Trophoblast cell (in vitro differentiated cells and primary cell): ENCODE measurements at regions not wholly inside any gene's neighbourhood (a gene's known extent, or its start where the extent isn't known, plus 50 kb on each side); places are given as distances from the start of the nearest gene placed in this dataset.
A peak's percentile ranks its signal among the peaks of the same experiment; 100 is the strongest.

ENCODE experiments used
- DNase-seq, 2 donors: peaks; one replicate each; pipeline ENCODE4 v3.0.0-alpha.2; 2016
- H2AFZ ChIP-seq: 2 replicates; pipeline ENCODE4 v1.6.1; 2013; ENCODE audit warnings: low read length, moderate library complexity, mild to moderate bottlenecking; ENCODE audit not compliant: insufficient read depth, poor library complexity
- H2AK5ac ChIP-seq: 2 replicates; pipeline ENCODE4 v1.6.1; 2013; ENCODE audit warnings: mild to moderate bottlenecking, low read length
- H2BK120ac ChIP-seq: 2 replicates; pipeline ENCODE4 v1.6.1; 2013; ENCODE audit warnings: low read length, mild to moderate bottlenecking, moderate library complexity; ENCODE audit not compliant: insufficient read depth, poor library complexity
- H2BK12ac ChIP-seq: 2 replicates; pipeline ENCODE4 v1.6.1; 2013; ENCODE audit warnings: mild to moderate bottlenecking, low read length, moderate library complexity
- H2BK5ac ChIP-seq: 2 replicates; pipeline ENCODE4 v1.6.1; 2013; ENCODE audit warnings: low read length, low read depth, moderate library complexity, mild to moderate bottlenecking; ENCODE audit not compliant: poor library complexity
- H3K14ac ChIP-seq: 2 replicates; pipeline ENCODE4 v1.6.1; 2013; ENCODE audit warnings: mild to moderate bottlenecking, low read length
- H3K18ac ChIP-seq: 2 replicates; pipeline ENCODE4 v1.6.1; 2013; ENCODE audit warnings: mild to moderate bottlenecking, low read length
- H3K23ac ChIP-seq: 2 replicates; pipeline ENCODE4 v1.6.1; 2013; ENCODE audit warnings: low read length
- H3K27ac ChIP-seq: 2 replicates; pipeline ENCODE4 v1.5.1; 2013; ENCODE audit warnings: low read depth, mild to moderate bottlenecking, inconsistent platforms, low read length, moderate library complexity
- H3K27me3 ChIP-seq: 2 replicates; pipeline ENCODE4 v1.6.1; 2013; ENCODE audit warnings: inconsistent platforms, mild to moderate bottlenecking, low read length, moderate library complexity; ENCODE audit not compliant: insufficient read depth
- H3K36me3 ChIP-seq, 2 experiments: 1 replicate in 1 of 2; 2 replicates in 1 of 2; pipeline ENCODE4 v1.6.1; 2013; ENCODE audit warnings: low read length in 2 of 2, mild to moderate bottlenecking in 2 of 2, moderate library complexity in 1 of 2; ENCODE audit not compliant: insufficient read depth in 2 of 2, control insufficient read depth in 1 of 2
- H3K4ac ChIP-seq: 2 replicates; pipeline ENCODE4 v1.6.1; 2013; ENCODE audit warnings: low read depth, mild to moderate bottlenecking, low read length, moderate library complexity
- H3K4me1 ChIP-seq, 2 experiments: 1 replicate in 1 of 2; 2 replicates in 1 of 2; pipeline ENCODE4 v1.6.1; 2013; ENCODE audit warnings: low read length in 2 of 2, mild to moderate bottlenecking in 2 of 2, moderate library complexity in 1 of 2; ENCODE audit not compliant: insufficient read depth in 2 of 2, control insufficient read depth in 1 of 2
- H3K4me2 ChIP-seq: 2 replicates; pipeline ENCODE4 v1.6.1; 2013; ENCODE audit warnings: inconsistent platforms, mild to moderate bottlenecking, low read length, moderate library complexity
- H3K4me3 ChIP-seq: 2 replicates; pipeline ENCODE4 v1.5.1; 2013; ENCODE audit warnings: mild to moderate bottlenecking, low read depth, low read length, inconsistent platforms
- H3K79me1 ChIP-seq: one replicate; pipeline ENCODE4 v1.6.1; 2013; ENCODE audit warnings: low read length
- H3K79me2 ChIP-seq: 2 replicates; pipeline ENCODE4 v1.6.1; 2013; ENCODE audit warnings: low read length, mild to moderate bottlenecking; ENCODE audit not compliant: control insufficient read depth, insufficient read depth, poor library complexity
- H3K9ac ChIP-seq: 2 replicates; pipeline ENCODE4 v1.6.1; 2013; ENCODE audit warnings: mild to moderate bottlenecking, low read length
- H3K9me3 ChIP-seq: 2 replicates; pipeline ENCODE4 v1.6.1; 2013; ENCODE audit warnings: low read depth, mild to moderate bottlenecking, control low read depth, inconsistent platforms, low read length; ENCODE audit not compliant: insufficient read depth
- H4K12ac ChIP-seq: 2 replicates; pipeline ENCODE4 v1.6.1; 2013; ENCODE audit warnings: low read depth, mild to moderate bottlenecking, low read length, moderate library complexity
- H4K8ac ChIP-seq: 2 replicates; pipeline ENCODE4 v1.6.1; 2013; ENCODE audit warnings: low read depth, mild to moderate bottlenecking, low read length, moderate library complexity
- H4K91ac ChIP-seq: one replicate; pipeline ENCODE4 v1.6.1; 2013; ENCODE audit warnings: low read depth, mild to moderate bottlenecking, low read length, moderate library complexity
- WGBS: extraction: QIAGEN DNeasy Blood & Tissue Kit; methylation state at CpG from one replicate; pipeline ENCODE4 v1.1.7; 2013; ENCODE audit warnings: missing lambda C conversion rate; ENCODE audit not compliant: insufficient read length, insufficient coverage; ENCODE audit errors: extremely low coverage; 5-methylcytosine and 5-hydroxymethylcytosine counted together

DNA sequence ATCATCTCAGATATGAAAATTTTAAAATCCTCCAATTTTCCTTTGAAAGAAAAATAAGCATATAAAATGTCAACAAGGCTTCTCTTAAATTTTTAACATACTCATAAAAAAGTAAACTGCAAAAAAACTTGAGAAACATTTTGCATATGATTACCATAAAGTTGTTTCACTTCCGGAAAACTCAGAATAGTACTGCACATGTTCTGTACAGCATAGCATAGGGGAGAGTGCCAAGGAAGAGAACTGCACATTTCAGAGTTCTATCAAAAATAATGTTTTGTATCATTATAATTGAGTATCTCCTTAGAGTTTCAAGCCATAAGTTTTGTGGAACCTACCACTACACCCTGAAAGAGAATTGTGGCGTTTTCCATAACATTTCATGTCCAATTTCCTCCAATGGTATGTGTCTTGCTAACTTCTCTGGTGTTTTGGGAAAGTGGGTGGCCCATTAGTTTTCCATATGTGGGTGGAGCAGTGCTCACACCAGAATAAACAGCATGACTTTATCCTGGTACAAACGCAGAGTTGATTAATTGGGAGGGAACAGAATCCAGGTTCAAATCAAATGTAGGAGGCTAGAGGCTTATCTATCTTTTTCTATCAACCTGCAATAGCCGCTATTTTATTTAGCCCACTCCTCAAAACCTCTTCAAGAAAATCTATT lies 430.9 kb downstream of the LMO4 start:
- WGBS = no CpG with 5 or more reads among the region's 4 CpGs
- Histone ChIP-seq H3K27ac (no peak overlapping the region), H4K8ac (no peak overlapping the region), H3K27me3 (no peaks in the 10 kb centered on the region), H3K4me1 (no peaks in the 10 kb centered on the region), H3K79me2 (no peaks in the 10 kb centered on the region), H4K12ac (no peak overlapping the region), H2BK5ac (no peak overlapping the region), H3K79me1 (peaks cover 2% of the 10 kb centered on the region), H2AFZ (no peak overlapping the region), H3K23ac (no peak overlapping the region), H3K4ac (no peak overlapping the region), H2AK5ac (no peak overlapping the region), H2BK120ac (no peak overlapping the region), H3K18ac (no peak overlapping the region), H3K4me2 (no peak overlapping the region), H3K9ac (no peak overlapping the region), H3K4me3 (no peak overlapping the region), H3K36me3 (no peaks in the 10 kb centered on the region), H2BK12ac (no peak overlapping the region), H3K14ac (no peak overlapping the region), H4K91ac (no peak overlapping the region), H3K9me3 (no peaks in the 10 kb centered on the region)
- no peak for DNase-seq

- H3K27ac ChIP-seq = no peak overlapping the region
- no peaks in the 10 kb centered on the region for H3K9me3 ChIP-seq
- H2AFZ ChIP-seq = no peak overlapping the region
- no peak overlapping the region for H2BK5ac ChIP-seq
- no peak overlapping the region for H2BK12ac ChIP-seq
- no peak overlapping the region for H3K9ac ChIP-seq
- no peak overlapping the region for H2AK5ac ChIP-seq
- no CpG with 5 or more reads among the region's 2 CpGs for WGBS
- peaks cover 2% of the 10 kb centered on the region for H3K79me1 ChIP-seq
- peak overlapping the region; percentile 54 for H3K23ac ChIP-seq
- H3K36me3 ChIP-seq = no peaks in the 10 kb centered on the region
- H3K4me3 ChIP-seq = no peak overlapping the region
- no peak overlapping the region for H4K12ac ChIP-seq
- no peak overlapping the region for H4K91ac ChIP-seq
- H3K18ac ChIP-seq = no peak overlapping the region
- no peaks in the 10 kb centered on the region for H3K79me2 ChIP-seq
- H3K4ac ChIP-seq = no peak overlapping the region
- no peak overlapping the region for H3K14ac ChIP-seq
- H3K27me3 ChIP-seq = no peaks in the 10 kb centered on the region
- no peak overlapping the region for H3K4me2 ChIP-seq
- no peak for DNase-seq
- H4K8ac ChIP-seq = no peak overlapping the region
- H2BK120ac ChIP-seq = no peak overlapping the region
- no peaks in the 10 kb centered on the region for H3K4me1 ChIP-seq
Measured at GRCh38 chr1:87760155-87760554, 431.5 kb downstream of the LMO4 start.

DNA sequence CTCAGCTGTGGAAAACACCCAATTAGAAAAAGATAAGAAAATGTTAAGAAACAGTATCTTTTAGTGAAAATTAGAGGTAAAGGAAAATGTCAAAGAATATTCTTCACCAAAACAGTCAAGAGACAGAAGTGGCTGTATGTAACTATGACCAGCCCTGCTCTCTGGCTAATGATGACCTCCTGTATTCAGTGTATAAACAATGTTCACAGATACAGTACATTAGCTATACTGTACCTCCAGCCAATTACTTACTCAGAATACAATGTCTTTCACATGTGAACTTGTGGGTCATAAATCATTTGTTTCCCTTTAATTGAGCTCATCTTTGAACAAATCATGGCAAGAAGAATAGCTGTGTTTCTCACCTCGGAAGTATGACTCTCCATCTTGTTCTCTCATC lies 432.0 kb downstream of the LMO4 start:
- H3K4me2 ChIP-seq = no peak overlapping the region
- no peak for DNase-seq
- no peak overlapping the region for H2BK5ac ChIP-seq
- H3K4ac ChIP-seq = no peak overlapping the region
- H3K79me2 ChIP-seq = no peaks in the 10 kb centered on the region
- H3K27ac ChIP-seq = no peak overlapping the region
- peaks cover 2% of the 10 kb centered on the region for H3K79me1 ChIP-seq
- no peak overlapping the region for H2AFZ ChIP-seq
- no peak overlapping the region for H2BK12ac ChIP-seq
- no peak overlapping the region for H4K8ac ChIP-seq
- no peak overlapping the region for H3K14ac ChIP-seq
- no peak overlapping the region for H2AK5ac ChIP-seq
- no peak overlapping the region for H3K23ac ChIP-seq
- H3K9ac ChIP-seq = no peak overlapping the region
- H3K9me3 ChIP-seq = no peaks in the 10 kb centered on the region
- H3K27me3 ChIP-seq = no peaks in the 10 kb centered on the region
- no peaks in the 10 kb centered on the region for H3K36me3 ChIP-seq
- H3K18ac ChIP-seq = no peak overlapping the region
- H3K4me3 ChIP-seq = no peak overlapping the region
- no peak overlapping the region for H4K91ac ChIP-seq
- no peak overlapping the region for H2BK120ac ChIP-seq
- no CpG with 5 or more reads among the region's 1 CpG for WGBS
- H4K12ac ChIP-seq = no peak overlapping the region
- no peaks in the 10 kb centered on the region for H3K4me1 ChIP-seq

DNA sequence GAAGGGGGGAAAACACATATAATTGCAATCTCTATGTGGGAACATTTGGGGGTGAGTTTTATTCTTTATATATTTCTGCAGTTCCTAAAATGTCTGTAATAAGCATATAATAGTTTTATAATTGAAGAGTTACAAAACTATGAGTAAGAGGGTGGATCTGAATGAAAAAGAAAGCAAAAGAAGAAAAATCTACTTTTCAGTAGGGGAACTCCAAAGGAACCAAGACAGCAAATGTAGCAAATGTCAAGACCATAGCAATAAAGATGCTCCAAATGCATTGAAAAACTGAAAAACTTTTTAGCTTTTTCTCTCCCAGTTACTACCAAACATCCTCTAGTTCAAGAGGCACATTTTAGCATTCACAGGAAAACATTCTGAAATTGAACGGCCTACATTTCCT lies 434.8 kb downstream of the LMO4 start:
- no peak overlapping the region for H4K91ac ChIP-seq
- no peak overlapping the region for H3K4me2 ChIP-seq
- no peak overlapping the region for H2AFZ ChIP-seq
- H3K4ac ChIP-seq = no peak overlapping the region
- no peak overlapping the region for H4K8ac ChIP-seq
- H3K79me1 ChIP-seq = no peaks in the 10 kb centered on the region
- H3K23ac ChIP-seq = no peak overlapping the region
- DNase-seq = no peak
- no peak overlapping the region for H2AK5ac ChIP-seq
- no peaks in the 10 kb centered on the region for H3K36me3 ChIP-seq
- no peaks in the 10 kb centered on the region for H3K27me3 ChIP-seq
- H2BK12ac ChIP-seq = no peak overlapping the region
- no peak overlapping the region for H2BK5ac ChIP-seq
- H3K18ac ChIP-seq = no peak overlapping the region
- H2BK120ac ChIP-seq = no peak overlapping the region
- no peak overlapping the region for H4K12ac ChIP-seq
- no peak overlapping the region for H3K27ac ChIP-seq
- H3K4me1 ChIP-seq = no peaks in the 10 kb centered on the region
- H3K79me2 ChIP-seq = no peaks in the 10 kb centered on the region
- no CpG with 5 or more reads among the region's 1 CpG for WGBS
- no peaks in the 10 kb centered on the region for H3K9me3 ChIP-seq
- no peak overlapping the region for H3K14ac ChIP-seq
- H3K9ac ChIP-seq = no peak overlapping the region
- H3K4me3 ChIP-seq = no peak overlapping the region
